BLaER1 (cell line): ENCODE measurements at regions not wholly inside any gene's neighbourhood (a gene's known extent, or its start where the extent isn't known, plus 50 kb on each side); places are given as distances from the start of the nearest gene placed in this dataset.

Experiments used
- H3K27ac ChIP-seq: shearing (Covaris generic); formaldehyde crosslinking; 2 replicates; pipeline ENCODE4 v1.8.1; 2022
- H3K27me3 ChIP-seq: shearing (Covaris generic); formaldehyde crosslinking; 2 replicates; pipeline ENCODE4 v1.8.1; 2022
- H3K36me3 ChIP-seq: shearing (Covaris generic); formaldehyde crosslinking; 2 replicates; pipeline ENCODE4 v1.8.1; 2022
- H3K4me1 ChIP-seq: shearing (Covaris generic); formaldehyde crosslinking; 2 replicates; pipeline ENCODE4 v1.8.1; 2022
- H3K4me2 ChIP-seq: shearing (Covaris generic); formaldehyde crosslinking; 2 replicates; pipeline ENCODE4 v1.8.1; 2022
- H3K4me3 ChIP-seq: shearing (Covaris generic); formaldehyde crosslinking; 2 replicates; pipeline ENCODE4 v1.8.1; 2022
- H3K9ac ChIP-seq: shearing (Covaris generic); formaldehyde crosslinking; 2 replicates; pipeline ENCODE4 v1.8.1; 2022
- H3K9me3 ChIP-seq: shearing (Covaris generic); formaldehyde crosslinking; 2 replicates; pipeline ENCODE4 v1.8.1; 2022
- H4K20me1 ChIP-seq: shearing (Covaris generic); formaldehyde crosslinking; 2 replicates; pipeline ENCODE4 v1.8.1; 2022
- Cebpa-rat ChIP-seq: shearing (Covaris generic); IDR thresholded peaks from 2 replicates; pipeline ENCODE4 v1.8.1; 2022

DNA sequence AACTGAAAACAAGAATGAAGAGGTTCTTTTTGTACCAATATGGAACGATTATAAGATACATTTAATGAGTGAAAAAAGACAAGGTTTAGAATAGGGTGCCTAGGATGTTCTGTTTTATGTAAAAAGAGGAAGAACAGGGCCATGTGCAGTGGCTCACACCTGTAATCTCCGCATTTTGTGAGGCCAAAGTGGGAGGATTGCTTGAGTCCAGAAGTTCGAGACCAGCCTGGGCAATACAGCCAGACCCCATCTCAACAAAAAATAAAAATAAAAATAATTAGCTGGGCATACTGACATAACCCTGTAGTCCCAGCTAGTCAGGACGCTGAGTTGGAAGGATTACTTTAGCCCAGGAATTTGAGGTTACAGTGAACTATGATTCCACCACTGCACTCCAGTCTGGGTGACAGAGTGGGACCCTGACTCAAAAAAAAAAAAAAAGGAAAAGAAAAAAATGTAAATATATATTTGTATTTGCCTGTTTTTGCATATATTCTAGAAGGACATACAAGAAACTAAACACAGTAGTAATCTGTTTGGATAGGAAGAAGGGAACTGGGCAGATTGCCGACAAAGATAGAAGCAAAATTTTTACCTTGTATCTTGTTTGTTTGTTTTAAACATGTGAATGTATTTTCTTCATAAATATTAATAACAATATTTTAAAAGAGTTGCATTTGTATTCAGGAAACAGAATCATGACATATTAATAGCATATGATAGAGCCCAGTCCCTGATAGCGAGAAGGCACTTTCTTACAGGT is 174.3 kb downstream of the SOX2 start:
- Histone ChIP-seq H3K9ac (no peak overlapping the region), H3K4me2 (no peak overlapping the region), H3K27me3 (no peaks in the 10 kb centered on the region), H4K20me1 (no peaks in the 10 kb centered on the region), H3K4me1 (no peaks in the 10 kb centered on the region), H3K36me3 (no peaks in the 10 kb centered on the region), H3K4me3 (no peak overlapping the region), H3K9me3 (0 out of 2 replicates have a peak, but pooled peaks cover 4% of the 10 kb centered on the region), H3K27ac (no peak overlapping the region)
- no peak for TF ChIP-seq Cebpa-rat

DNA sequence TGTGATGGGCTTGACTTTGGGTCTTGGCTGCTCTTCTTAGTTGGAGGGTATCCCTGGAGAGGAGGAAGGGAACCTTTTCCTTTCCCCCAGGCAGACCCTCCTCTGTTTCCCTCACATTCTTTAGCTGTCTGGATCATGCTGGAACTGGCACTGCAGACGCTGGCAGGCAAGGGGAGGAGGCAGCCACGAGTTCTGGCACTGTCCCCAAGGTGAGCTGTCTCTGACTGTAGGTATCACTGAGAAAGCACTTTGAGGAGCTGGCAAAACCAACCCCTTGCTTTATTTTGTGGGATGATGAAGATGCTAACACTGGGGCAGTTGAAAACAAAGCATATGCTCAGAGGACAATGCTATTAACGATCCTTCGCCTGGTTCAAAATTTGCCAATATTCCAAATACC is 175.0 kb downstream of the SOX2 start:
- no peaks in the 10 kb centered on the region for H3K4me1 ChIP-seq
- no peak for TF ChIP-seq Cebpa-rat
- no peaks in the 10 kb centered on the region for H3K36me3 ChIP-seq
- no peaks in the 10 kb centered on the region for H3K27me3 ChIP-seq
- H3K9ac ChIP-seq = no peak overlapping the region
- H3K27ac ChIP-seq = no peak overlapping the region
- 0 out of 2 replicates have a peak, but pooled peaks cover 4% of the 10 kb centered on the region for H3K9me3 ChIP-seq
- no peaks in the 10 kb centered on the region for H4K20me1 ChIP-seq
- no peak overlapping the region for H3K4me3 ChIP-seq
- no peak overlapping the region for H3K4me2 ChIP-seq

GRCh38 chr3:181887685-181888084 is 176.0 kb downstream of the SOX2 start:
- TF ChIP-seq Cebpa-rat = no peak
- Histone ChIP-seq H3K27ac (no peak overlapping the region), H3K36me3 (no peaks in the 10 kb centered on the region), H3K4me3 (no peak overlapping the region), H4K20me1 (no peaks in the 10 kb centered on the region), H3K27me3 (no peaks in the 10 kb centered on the region), H3K4me2 (no peak overlapping the region), H3K9me3 (0 out of 2 replicates have a peak, but pooled peaks cover 4% of the 10 kb centered on the region), H3K9ac (no peak overlapping the region), H3K4me1 (no peaks in the 10 kb centered on the region)

DNA sequence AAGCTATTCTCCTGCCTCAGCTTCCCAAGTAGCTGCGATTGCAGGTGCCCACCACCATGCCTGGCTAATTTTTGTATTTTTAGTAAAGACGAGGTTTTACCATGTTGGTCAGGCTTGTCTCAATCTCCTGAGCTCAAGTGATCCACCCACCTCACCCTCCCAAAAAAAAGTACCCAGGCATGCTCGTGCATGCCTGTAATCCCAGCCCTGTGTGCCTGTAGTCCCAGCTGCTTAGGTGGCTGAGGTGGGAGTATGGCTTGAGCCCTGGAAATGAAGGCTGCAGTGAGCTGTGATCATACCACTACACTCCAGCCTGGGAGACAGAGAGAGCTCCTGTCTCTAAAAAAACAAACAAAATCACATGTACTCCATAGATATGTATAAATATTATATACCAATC is 176.5 kb downstream of the SOX2 start:
- Histone ChIP-seq H3K9ac (no peak overlapping the region), H3K27me3 (no peaks in the 10 kb centered on the region), H4K20me1 (no peaks in the 10 kb centered on the region), H3K4me3 (no peak overlapping the region), H3K36me3 (no peaks in the 10 kb centered on the region), H3K27ac (no peak overlapping the region), H3K9me3 (0 out of 2 replicates have a peak, but pooled peaks cover 4% of the 10 kb centered on the region), H3K4me1 (no peaks in the 10 kb centered on the region), H3K4me2 (no peak overlapping the region)
- no peak for TF ChIP-seq Cebpa-rat

GRCh38 chr3:181892848-181893247 is 181.1 kb downstream of the SOX2 start:
- Histone ChIP-seq H4K20me1 (no peaks in the 10 kb centered on the region), H3K27me3 (no peaks in the 10 kb centered on the region), H3K9ac (no peak overlapping the region), H3K27ac (no peak overlapping the region), H3K9me3 (0 out of 2 replicates have a peak, but pooled peaks cover 4% of the 10 kb centered on the region), H3K4me2 (no peak overlapping the region), H3K4me1 (no peaks in the 10 kb centered on the region), H3K36me3 (no peaks in the 10 kb centered on the region), H3K4me3 (no peak overlapping the region)
- TF ChIP-seq Cebpa-rat = no peak

GRCh38 chr3:181896605-181897004 is 184.9 kb downstream of the SOX2 start:
- no peak for TF ChIP-seq Cebpa-rat
- H3K36me3 ChIP-seq = no peaks in the 10 kb centered on the region
- no peaks in the 10 kb centered on the region for H4K20me1 ChIP-seq
- H3K9ac ChIP-seq = no peak overlapping the region
- no peaks in the 10 kb centered on the region for H3K27me3 ChIP-seq
- H3K4me2 ChIP-seq = no peak overlapping the region
- H3K27ac ChIP-seq = no peak overlapping the region
- H3K4me1 ChIP-seq = no peaks in the 10 kb centered on the region
- no peaks in the 10 kb centered on the region for H3K9me3 ChIP-seq
- no peak overlapping the region for H3K4me3 ChIP-seq

DNA sequence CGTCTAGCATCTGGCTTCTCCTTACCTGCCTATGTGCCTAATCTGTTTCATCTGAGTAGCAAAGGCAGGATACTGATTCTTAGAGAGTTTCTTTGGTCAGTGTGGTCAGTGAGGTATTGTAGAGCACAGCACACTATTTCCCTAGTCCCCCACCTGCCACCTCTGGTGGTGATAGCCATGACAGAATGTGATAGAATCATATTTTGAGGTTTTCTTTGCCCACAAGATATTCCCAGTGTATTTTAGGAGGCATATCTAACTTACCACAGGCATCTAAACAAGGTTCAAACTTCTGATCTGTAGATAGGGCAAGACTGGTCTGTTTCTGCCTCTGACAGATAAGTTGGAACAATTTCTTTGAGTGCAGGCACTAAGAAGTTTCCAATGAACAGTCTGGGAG is 188.0 kb downstream of the SOX2 start:
- Histone ChIP-seq H3K9me3 (no peaks in the 10 kb centered on the region), H3K9ac (no peak overlapping the region), H3K27ac (no peak overlapping the region), H3K36me3 (no peaks in the 10 kb centered on the region), H3K4me1 (no peaks in the 10 kb centered on the region), H3K4me3 (no peak overlapping the region), H3K4me2 (no peak overlapping the region), H4K20me1 (no peaks in the 10 kb centered on the region), H3K27me3 (no peaks in the 10 kb centered on the region)
- TF ChIP-seq Cebpa-rat = no peak

DNA sequence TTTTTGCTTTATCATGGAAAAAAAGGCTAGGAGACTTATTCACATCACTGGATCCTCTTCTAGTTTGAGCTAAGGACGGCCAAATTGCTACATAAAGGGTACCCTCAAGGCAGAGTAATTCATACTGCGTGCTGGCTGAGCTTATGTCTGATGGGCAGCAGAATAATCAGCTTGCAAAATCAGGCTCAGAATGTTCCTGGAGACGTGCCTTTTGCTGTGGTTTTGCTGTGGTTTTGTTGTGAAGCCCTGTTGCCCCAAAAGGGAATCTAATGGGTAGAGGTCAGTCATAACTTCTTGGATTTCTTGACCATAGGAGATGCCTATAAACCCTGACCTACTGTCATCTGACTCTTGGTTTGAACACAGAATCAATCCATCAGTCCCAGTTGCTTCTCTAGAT is 189.9 kb downstream of the SOX2 start:
- no peaks in the 10 kb centered on the region for H4K20me1 ChIP-seq

DNA sequence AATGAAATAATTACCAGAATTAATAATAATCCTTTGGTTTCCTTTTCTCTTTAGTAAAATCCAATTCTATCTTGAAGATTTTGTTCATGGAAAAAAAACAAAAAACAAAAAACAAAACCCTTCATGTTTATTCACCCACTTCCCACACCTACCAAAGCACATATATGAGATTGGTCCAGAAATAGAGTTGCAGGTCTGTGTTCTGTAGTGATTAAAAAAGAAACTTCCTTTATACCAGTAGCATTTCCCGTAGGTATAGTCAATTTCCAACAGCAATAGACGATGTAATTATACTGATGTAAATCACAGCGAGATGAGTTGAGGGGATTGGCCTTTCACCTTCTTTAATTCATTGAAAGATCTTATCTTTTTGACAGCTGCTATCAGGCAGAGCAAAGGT is 194.6 kb downstream of the SOX2 start:
- Histone ChIP-seq H3K27ac (no peak overlapping the region), H3K4me2 (no peak overlapping the region), H3K36me3 (no peaks in the 10 kb centered on the region), H3K9ac (no peak overlapping the region), H3K27me3 (no peaks in the 10 kb centered on the region), H3K4me3 (no peak overlapping the region), H3K9me3 (no peaks in the 10 kb centered on the region), H3K4me1 (no peaks in the 10 kb centered on the region), H4K20me1 (no peaks in the 10 kb centered on the region)
- no peak for TF ChIP-seq Cebpa-rat

More for the DNA sequence above, 189.9 kb downstream of the SOX2 start:
- no peak overlapping the region for H3K27ac ChIP-seq
- TF ChIP-seq Cebpa-rat = no peak
- H3K9me3 ChIP-seq = no peaks in the 10 kb centered on the region
- H3K9ac ChIP-seq = no peak overlapping the region
- no peak overlapping the region for H3K4me2 ChIP-seq
- no peak overlapping the region for H3K4me3 ChIP-seq
- no peaks in the 10 kb centered on the region for H3K27me3 ChIP-seq
- H3K4me1 ChIP-seq = no peaks in the 10 kb centered on the region
- H3K36me3 ChIP-seq = no peaks in the 10 kb centered on the region

- no peak overlapping the region for H3K9ac ChIP-seq
- H4K20me1 ChIP-seq = no peaks in the 10 kb centered on the region
- H3K4me2 ChIP-seq = no peak overlapping the region
- no peaks in the 10 kb centered on the region for H3K9me3 ChIP-seq
- no peaks in the 10 kb centered on the region for H3K36me3 ChIP-seq
- H3K27me3 ChIP-seq = no peaks in the 10 kb centered on the region
- no peak overlapping the region for H3K4me3 ChIP-seq
- no peak overlapping the region for H3K27ac ChIP-seq
- H3K4me1 ChIP-seq = no peaks in the 10 kb centered on the region
- TF ChIP-seq Cebpa-rat = no peak
Measured at GRCh38 chr3:181909241-181909640, 197.5 kb downstream of the SOX2 start.
